GM21390 (cell line): ENCODE measurements at regions not wholly inside any gene's neighbourhood (a gene's known extent, or its start where the extent isn't known, plus 50 kb on each side); places are given as distances from the start of the nearest gene placed in this dataset.

Source experiments
- ATAC-seq: cut with Tn5 transposase; IDR thresholded peaks from one replicate; pipeline ENCODE4 v1.9.1; 2021; ENCODE audit not compliant: unreplicated experiment

DNA sequence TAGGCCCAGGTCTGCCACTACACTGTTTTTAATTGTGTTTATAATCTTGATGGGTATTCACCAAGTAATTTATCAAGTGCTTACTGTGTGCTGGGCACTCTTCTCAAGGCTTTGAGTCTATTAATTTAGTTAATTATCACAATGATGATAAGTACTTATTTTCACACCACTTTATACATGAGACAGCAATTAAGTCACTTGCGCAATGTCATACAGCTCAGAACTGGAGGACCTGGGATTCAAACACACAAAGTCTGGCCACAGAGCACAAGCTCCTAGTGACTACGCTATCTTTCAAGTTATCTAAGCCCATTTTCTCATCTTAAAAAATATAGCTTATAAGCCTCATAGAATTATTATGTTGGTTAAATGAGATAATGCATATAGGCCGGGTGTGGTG lies 85.0 kb downstream of the LLPH start:
- no peak for ATAC-seq

DNA sequence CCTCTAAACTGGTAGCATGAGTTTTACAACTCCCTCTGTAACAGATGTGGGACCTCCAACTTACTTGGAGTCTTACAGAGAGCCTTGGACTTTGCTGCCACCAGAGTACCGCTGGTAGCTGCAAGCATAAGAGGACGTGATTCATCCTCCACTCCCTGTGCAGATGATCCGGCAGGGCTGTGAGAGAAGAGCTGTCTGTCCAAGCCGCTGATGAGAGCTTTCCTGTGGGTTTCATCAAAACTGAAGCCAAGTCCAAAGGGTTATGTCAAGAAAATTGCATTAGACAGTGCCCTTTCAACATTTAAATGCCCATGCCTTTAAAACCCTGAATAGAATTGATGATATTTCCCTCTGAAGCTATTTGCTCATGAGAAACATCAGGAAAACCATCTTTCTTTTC lies 85.8 kb downstream of the LLPH start:
- ATAC-seq, result no peak

DNA sequence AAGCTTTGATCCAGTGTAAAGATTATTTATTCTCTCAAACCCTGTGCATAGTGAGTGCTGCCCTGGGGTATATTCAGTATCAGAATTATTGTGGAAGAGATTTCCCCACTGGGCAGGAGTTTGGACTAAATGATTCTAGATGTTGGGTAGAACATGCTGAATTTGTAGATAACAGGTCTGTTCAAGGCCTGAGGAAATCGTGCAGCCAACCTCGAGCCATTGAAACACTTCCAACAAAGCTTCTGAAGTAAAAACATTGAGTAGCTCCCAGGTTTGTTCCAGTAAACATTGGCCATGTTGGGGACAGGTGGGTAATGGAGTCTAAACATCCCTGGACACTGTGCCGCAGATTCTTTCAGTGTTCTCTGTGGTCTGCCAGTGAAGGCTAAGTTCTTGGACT lies 87.5 kb downstream of the LLPH start:
- no peak for ATAC-seq

DNA sequence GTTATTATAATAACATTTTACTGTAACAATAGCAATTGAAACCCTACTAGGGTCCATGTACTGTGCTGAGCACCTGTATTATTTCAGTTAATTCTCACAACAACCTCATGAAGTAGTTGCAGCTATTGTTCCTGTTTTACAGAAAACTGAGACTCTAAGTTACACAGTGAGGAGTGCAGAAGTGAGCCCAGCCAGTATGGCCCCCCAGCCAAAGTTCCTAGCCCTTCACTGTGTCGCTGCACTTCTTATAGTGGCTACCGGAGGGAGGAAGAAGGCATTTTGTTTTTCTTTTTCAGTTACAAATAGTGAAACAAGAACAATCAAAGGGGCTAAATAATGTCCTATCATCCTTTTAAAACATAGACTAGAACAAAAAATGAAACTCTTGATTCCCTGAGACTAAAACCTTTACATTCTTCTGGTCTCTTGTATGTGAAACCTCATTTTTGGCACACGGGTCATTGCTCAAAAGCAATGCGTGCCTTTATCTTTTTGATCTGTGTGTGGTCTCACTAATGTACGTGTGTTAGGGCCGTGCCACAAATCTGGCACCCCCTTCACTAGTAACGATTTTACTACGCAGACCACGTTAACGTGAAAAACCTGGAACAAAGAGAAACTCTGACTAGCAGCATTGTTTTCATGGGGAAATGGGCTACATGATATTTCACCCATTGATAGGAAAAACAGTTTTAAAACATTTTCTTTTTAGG lies 88.7 kb downstream of the LLPH start:
- ATAC-seq, result no peak

DNA sequence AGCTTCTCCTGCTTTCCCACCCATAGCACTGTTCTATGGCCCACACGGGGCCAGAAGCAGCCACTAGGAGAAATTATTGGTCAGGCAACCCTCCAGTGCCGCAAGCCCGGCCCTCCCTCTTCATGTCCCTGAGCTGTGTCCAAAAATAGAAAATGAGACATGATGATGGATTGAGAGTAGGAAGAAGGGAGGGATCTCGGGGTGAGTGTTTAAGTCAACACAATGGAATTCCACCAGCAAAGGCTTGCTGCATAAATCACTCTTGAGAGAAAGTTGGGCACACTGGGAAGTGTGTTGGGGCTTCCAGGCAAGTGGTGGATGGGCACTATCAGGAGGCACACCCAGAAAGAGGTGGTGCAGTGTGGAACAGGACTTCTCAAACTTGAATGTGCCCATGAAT lies 94.2 kb downstream of the LLPH start:
- no peak for ATAC-seq

DNA sequence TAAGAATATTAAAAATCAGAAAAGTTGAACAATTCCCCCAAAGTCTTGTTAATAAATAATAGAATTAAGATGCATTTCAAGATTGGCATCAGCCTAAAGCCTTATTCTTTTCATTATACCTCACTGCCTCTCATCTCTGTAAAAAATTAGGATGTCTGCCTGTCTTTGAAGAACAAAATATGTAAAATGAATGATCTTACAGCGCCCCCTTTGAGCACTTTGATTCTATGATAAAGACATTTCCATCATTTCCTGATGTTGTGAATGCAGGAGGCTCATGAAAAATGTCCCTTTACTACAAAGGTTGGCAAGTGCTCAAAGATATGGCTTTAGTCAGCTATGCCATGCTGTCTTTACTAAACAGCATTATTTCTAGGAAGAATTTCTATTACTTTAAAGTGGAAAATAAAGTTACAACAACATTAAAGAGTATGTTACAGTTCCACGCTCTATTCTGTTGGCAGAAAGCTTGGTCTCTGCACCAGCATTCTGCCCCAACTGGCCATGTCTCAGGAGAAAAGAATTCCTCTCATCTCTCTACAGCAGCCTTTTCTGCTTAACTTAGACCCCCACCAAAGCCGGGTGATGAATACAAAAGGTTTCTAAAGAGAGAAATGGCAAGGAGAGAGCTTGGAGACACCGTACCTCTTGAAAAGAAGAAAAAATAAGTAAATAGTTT lies 95.1 kb downstream of the LLPH start:
- ATAC-seq, result no peak

DNA sequence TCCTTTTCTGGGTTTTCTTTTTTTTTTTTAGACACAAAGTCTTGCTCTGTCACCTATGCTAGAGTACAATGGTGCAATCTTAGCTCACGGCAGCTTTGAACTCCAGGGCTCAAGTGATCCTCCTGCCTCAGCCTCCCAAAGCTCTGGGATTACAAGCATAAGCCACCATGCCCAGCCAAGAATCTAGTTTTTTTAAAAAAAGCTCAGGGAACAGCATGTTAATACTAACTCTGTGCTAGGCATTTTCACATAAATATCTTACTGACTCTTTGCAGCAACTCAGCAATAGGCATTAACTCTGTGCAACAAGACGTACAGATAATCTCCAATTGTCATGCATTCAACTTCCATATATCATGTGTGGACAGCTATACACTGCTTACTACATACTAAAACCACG lies 97.4 kb downstream of the LLPH start:
- ATAC-seq, result no peak

DNA sequence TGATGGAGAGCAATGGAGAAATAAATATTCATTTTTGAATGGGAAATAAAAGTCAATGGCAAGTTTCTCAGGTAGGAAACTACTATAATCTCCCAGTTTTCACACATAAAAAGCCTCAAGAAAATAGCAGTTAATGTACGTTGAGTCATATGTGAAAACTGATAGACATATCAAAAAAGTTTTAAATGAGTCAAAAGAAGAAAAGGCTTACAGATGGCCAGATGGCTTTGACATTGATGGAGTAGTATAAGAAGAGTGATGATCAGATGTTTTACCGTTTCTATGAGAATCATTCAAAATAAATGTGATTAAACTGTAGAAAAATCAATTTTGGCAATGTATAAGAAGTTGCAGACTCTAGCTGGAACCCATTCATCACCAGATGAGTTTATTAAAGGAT lies 97.8 kb downstream of the LLPH start:
- no peak for ATAC-seq

DNA sequence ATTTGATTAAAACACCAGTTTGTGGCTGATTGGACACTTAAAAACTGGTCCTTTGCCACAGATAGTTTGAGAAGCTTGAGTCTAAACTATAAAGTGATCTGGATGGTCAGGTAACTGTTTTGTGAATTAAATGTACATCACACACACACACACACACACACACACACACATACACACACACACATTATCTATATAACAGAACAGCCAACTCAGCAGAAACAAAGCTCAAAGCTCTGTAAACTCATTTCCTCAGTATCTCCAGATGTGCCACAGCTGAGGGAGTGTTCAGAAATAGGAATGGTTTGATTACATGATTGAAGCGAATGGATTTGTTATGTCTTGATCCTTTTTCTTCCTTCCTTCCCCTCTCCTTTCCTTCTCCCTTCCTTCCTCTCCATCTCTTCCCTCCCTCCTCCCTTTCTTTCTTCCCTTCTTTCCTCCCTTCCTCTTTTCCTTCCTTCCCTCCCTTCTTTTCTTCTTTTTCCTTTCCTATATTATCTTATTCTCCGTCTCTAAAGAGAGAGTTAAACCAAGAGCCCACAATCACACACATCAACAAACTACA lies 100.3 kb downstream of the LLPH start:
- ATAC-seq, result no peak

DNA sequence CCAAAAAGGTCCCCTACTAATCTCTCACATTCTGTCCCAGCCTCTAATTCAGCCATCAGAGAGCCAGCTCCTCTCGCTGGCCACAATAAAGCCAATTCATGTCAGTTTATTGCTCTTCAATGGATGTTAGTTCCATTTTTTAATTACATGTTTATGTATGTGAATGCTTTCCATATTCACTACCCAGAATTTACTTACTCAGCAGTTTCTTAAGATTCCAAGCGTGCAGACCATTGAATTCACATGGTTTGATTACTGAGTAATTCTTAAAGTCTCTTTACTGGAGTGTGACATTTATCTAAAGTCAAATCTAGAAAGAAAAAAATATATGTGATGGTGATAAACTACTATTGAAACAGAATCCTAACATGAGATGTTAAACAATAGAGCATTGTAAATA lies 102.2 kb downstream of the LLPH start:
- ATAC-seq, result no peak

DNA sequence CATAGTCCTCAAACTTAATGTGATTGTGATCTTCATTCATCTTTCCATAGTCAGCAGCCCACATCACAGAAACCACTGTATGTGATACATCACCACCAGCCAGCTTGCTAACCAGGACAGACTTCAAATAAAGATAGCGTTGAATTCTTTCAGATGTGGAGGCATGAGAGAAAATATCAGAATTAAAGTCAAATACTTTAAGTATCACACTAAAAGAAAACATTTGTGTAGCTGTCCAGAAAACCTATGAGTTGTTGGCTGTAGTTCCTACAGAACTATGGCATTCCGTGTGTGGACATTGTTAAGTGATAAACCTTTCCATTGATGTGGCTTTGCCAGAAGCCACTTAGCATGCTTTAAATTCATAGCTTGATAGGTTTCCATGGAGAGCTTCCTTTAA lies 105.1 kb downstream of the LLPH start:
- no peak for ATAC-seq

DNA sequence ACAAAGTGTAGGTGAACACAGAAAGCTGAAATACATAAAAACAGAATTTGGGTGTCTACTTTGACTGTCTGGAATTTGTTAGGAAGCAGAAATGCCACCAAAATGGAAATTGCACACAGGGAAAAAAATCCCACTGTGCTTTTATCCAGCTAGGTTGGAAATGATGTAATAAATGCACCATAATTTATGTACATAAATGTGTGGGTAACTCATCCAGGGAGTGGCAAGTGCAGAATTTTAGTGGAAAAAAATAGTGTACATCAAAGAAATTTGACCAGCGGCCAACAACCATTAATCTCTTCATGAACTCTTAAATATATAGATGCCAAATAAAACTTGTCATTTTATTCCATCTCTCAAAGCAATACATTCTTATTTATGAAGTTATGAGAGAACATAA lies 105.6 kb downstream of the LLPH start:
- no peak for ATAC-seq

DNA sequence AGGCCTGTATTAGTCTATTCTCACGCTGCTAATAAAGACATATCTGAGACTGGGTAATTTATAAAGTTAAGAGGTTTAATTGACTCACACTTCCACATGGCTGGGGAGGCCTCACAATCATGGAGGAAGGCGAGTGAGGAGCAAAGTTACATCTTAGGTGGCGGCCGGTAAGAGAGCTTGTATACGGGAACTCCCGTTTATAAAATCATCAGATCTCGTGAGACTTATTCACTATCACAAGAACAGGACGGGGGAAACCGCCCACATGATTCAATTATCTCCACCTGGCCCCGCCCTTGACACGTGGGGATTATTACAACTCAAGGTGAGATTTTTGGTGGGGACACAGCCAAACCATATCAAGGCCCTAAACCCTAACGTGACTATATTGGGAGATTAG lies 110.1 kb downstream of the LLPH start:
- ATAC-seq, result no peak

DNA sequence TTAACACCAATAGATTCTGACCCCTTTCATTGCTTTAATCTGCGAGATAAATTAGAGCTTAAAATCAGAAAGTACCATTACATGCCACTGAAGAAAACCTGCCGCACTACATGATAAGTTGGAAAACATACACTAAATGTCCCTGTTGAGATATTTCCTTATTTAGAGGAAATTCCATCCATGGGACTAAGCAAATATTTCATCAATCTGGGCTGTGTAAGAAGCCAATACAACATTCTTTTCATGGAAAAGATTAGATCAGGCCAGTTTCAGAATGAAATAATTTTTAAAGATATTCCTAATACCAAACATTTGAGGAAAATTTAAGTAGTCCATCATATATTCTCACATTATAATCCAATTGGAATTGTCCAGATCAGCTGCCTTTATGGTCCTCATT lies 112.8 kb downstream of the LLPH start:
- no peak for ATAC-seq
